ENCODE measurements at regions not wholly inside any gene's neighbourhood (a gene's known extent, or its start where the extent isn't known, plus 50 kb on each side); places are given as distances from the start of the nearest gene placed in this dataset.

DNA sequence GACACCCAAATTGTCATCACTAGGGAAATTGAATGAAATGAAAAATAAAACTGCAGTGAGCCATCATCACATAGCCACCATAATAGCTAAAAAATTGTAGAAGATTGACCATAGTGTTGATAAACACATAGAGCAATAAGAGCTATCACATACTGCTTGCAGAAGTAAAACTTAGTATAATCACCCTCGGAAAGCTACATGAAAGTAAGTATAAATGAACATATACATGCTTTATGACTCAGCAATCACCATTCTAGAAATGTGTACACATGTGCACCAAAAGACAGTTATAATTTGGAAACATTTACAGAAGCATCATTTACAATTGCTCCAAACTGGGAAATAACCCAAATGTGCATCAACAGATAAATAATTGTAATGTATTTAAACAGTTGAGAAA lies 153.1 kb upstream of the LRRC7 start:
- FAIRE-seq (no peak), DNase-seq (ENCODE audit: low read depth) (no peak)
- no peaks in the 10 kb centered on the region for H3K27me3 ChIP-seq (ENCODE audit: control insufficient read depth, insufficient read depth, low read length)
- H3K36me3 ChIP-seq (ENCODE audit: control insufficient read depth, insufficient read depth, low read length): no peaks in the 10 kb centered on the region
- no peak overlapping the region for H3K4me3 ChIP-seq (ENCODE audit: low read depth, low read length)
- TF ChIP-seq, protein P1, sequence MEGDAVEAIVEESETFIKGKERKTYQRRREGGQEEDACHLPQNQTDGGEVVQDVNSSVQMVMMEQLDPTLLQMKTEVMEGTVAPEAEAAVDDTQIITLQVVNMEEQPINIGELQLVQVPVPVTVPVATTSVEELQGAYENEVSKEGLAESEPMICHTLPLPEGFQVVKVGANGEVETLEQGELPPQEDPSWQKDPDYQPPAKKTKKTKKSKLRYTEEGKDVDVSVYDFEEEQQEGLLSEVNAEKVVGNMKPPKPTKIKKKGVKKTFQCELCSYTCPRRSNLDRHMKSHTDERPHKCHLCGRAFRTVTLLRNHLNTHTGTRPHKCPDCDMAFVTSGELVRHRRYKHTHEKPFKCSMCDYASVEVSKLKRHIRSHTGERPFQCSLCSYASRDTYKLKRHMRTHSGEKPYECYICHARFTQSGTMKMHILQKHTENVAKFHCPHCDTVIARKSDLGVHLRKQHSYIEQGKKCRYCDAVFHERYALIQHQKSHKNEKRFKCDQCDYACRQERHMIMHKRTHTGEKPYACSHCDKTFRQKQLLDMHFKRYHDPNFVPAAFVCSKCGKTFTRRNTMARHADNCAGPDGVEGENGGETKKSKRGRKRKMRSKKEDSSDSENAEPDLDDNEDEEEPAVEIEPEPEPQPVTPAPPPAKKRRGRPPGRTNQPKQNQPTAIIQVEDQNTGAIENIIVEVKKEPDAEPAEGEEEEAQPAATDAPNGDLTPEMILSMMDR (IDR thresholded peaks at IDR 0.05; ENCODE audit: insufficient read depth, low read length, severe bottlenecking): no peak

DNA sequence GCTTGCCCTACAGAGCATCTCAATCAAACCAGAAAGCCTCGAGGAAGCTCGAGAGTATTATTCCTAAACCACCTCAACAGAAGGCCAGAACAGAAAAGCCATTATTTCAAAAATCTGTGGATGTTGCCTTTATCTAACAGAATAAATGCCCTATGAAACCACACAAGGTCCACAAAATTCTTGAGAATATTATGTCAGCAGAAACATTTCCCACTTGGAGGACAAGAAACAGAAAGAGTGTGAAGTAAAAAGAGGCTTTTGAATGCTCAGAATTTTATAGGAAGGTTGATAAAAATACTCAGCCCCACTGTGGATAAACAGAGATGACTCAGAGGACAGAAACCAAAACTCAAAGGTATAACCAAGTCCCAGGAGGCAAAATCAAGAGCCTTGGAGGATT lies 146.4 kb upstream of the LRRC7 start:
- H3K36me3 ChIP-seq (ENCODE audit: control insufficient read depth, insufficient read depth, low read length): no peaks in the 10 kb centered on the region
- DNase-seq (ENCODE audit: low read depth) (no peak), FAIRE-seq (no peak)
- TF ChIP-seq, protein P1 (IDR thresholded peaks at IDR 0.05; ENCODE audit: insufficient read depth, low read length, severe bottlenecking): no peak
- H3K4me3 ChIP-seq (ENCODE audit: low read depth, low read length): no peak overlapping the region
- no peaks in the 10 kb centered on the region for H3K27me3 ChIP-seq (ENCODE audit: control insufficient read depth, insufficient read depth, low read length)

DNA sequence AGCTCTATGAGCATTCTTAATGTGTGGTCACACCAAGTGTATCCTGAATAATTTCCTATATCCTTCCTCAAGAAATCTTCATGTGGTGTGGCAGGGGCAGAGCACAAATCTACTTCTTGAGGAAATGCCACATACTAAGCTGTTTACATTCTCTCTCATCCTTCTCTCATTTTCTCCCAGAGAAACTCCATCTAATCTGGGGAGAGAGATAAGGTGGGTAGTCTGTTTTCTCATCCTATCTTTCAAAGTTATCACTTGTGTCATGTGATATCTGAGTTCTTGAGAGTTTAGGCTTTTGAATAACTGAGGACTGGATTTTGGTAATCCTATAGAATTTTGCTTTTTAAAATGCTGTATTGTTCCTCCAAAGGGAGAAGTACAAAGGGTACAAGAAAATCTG lies 141.9 kb upstream of the LRRC7 start:
- no peak overlapping the region for H3K4me3 ChIP-seq (ENCODE audit: low read depth, low read length)
- no peak for DNase-seq (ENCODE audit: low read depth)
- FAIRE-seq: no peak
- H3K27me3 ChIP-seq (ENCODE audit: control insufficient read depth, insufficient read depth, low read length): no peaks in the 10 kb centered on the region
- TF ChIP-seq, protein P1 (IDR thresholded peaks at IDR 0.05; ENCODE audit: insufficient read depth, low read length, severe bottlenecking): no peak
- H3K36me3 ChIP-seq (ENCODE audit: control insufficient read depth, insufficient read depth, low read length): no peaks in the 10 kb centered on the region

DNA sequence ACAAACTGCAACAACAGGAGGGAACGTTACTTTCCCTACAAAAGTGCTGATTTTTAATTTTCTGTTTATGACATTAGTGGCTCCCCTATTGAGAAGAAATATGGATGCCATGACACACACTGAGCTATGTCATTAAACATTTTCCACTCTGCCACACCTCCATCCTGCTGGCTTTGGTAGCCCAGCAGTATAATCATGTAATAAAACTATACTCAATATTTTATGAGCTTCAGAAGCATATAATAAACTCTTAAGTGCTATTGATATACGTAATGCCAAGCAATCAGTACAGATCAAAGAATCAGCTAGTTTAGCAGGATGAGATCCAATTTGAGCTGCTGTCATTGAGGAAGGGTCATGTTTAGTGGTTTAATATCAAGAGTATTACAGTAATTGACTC lies 141.3 kb upstream of the LRRC7 start:
- FAIRE-seq: no peak
- Histone ChIP-seq H3K27me3 (ENCODE audit: control insufficient read depth, insufficient read depth, low read length) (no peaks in the 10 kb centered on the region), H3K36me3 (ENCODE audit: control insufficient read depth, insufficient read depth, low read length) (no peaks in the 10 kb centered on the region), H3K4me3 (ENCODE audit: low read depth, low read length) (no peak overlapping the region)
- no peak for DNase-seq (ENCODE audit: low read depth)
- TF ChIP-seq, protein P1 (IDR thresholded peaks at IDR 0.05; ENCODE audit: insufficient read depth, low read length, severe bottlenecking): no peak

DNA sequence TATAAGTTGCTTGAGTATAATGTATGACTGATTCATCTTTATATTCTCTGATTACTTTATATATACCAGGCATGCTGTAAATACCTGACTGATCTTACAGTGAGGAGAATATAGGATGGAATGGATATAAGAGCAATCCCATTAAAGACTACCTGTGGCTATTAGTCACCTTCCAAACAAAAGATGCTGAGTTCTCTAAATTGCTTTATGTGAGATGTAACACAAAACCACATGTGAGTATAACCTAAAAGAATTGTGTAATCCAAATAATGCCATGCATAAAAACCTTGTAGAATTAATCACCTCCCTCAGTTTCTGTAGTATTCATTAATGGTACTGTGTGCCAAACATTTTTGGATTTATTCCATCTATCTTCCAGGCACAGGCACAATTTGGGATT lies 134.6 kb upstream of the LRRC7 start:
- TF ChIP-seq, protein P1 (IDR thresholded peaks at IDR 0.05; ENCODE audit: insufficient read depth, low read length, severe bottlenecking): no peak
- H3K36me3 ChIP-seq (ENCODE audit: control insufficient read depth, insufficient read depth, low read length): no peaks in the 10 kb centered on the region
- no peak for FAIRE-seq
- peak; percentile 91 for DNase-seq (ENCODE audit: low read depth)
- H3K27me3 ChIP-seq (ENCODE audit: control insufficient read depth, insufficient read depth, low read length): peaks cover 2% of the 10 kb centered on the region
- no peak overlapping the region for H3K4me3 ChIP-seq (ENCODE audit: low read depth, low read length)

DNA sequence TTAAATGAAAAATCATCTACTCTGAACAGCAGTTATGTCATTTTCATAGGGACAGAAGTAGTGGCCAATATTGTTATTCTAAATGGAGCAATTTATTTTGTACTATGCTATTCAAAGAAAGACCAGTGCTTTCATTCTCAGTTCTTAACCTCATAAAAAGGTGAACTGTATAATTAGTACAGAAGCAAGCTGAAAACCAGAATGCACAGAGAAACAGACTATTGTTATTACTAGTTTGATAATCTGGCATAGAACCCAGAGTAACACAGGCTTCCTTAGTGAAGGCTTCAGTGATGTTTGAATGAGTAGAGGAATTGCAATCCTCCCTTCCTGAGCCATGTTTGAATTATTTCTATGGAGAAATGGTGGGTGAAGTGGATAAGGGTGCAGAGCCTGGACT lies 131.6 kb upstream of the LRRC7 start:
- no peak for FAIRE-seq
- DNase-seq (ENCODE audit: low read depth): no peak

More for the DNA sequence above, 131.6 kb upstream of the LRRC7 start:
- peaks cover 2% of the 10 kb centered on the region for H3K27me3 ChIP-seq (ENCODE audit: control insufficient read depth, insufficient read depth, low read length)
- H3K4me3 ChIP-seq (ENCODE audit: low read depth, low read length): no peak overlapping the region
- H3K36me3 ChIP-seq (ENCODE audit: control insufficient read depth, insufficient read depth, low read length): no peaks in the 10 kb centered on the region
- TF ChIP-seq, protein P1 (IDR thresholded peaks at IDR 0.05; ENCODE audit: insufficient read depth, low read length, severe bottlenecking): no peak
